Natural killer cell treated with Interleukin-12 subunit alpha and Interleukin-12 subunit beta and Interleukin-15 and Interleukin-18, amount 100 ng/mL, for 72 hours (primary cell): ENCODE measurements at regions not wholly inside any gene's neighbourhood (a gene's known extent, or its start where the extent isn't known, plus 50 kb on each side); places are given as distances from the start of the nearest gene placed in this dataset.

Experiments
- ATAC-seq, 2 donors: fragments of 150-1000 bp; cut with Tn5 transposase in 1 of 2; sonication (Bioruptor Pico), chemical (Tn5 transposase) in 1 of 2; 2 replicates each; pipeline ENCODE4 v1.10.0; 2021
- DNase-seq: peaks from one replicate; pipeline ENCODE4 v3.0.0; 2022; ENCODE audit warnings: low spot score
- H3K27ac Mint-ChIP-seq, 2 donors: 1 replicate in 1 of 2; 2 replicates in 1 of 2; pipeline ENCODE4 v1.8.0; 2022; ENCODE audit warnings: mixed read lengths in 2 of 2, mild to moderate bottlenecking in 1 of 2, moderate library complexity in 1 of 2
- H3K27me3 Mint-ChIP-seq, 2 donors: 1 replicate in 1 of 2; 2 replicates in 1 of 2; pipeline ENCODE4 v1.8.0; 2022; ENCODE audit warnings: mixed read lengths in 2 of 2
- H3K36me3 Mint-ChIP-seq: one replicate; pipeline ENCODE4 v1.8.0; 2022; ENCODE audit warnings: mixed read lengths
- H3K4me1 Mint-ChIP-seq, 2 donors: 1 replicate in 1 of 2; 2 replicates in 1 of 2; pipeline ENCODE4 v1.8.0; 2022; ENCODE audit warnings: low read depth in 2 of 2, mixed read lengths in 2 of 2, mild to moderate bottlenecking in 1 of 2
- H3K4me3 Mint-ChIP-seq: one replicate; pipeline ENCODE4 v1.8.0; 2022; ENCODE audit warnings: mixed read lengths
- H3K9me3 Mint-ChIP-seq: 2 replicates; pipeline ENCODE4 v1.8.0; 2022; ENCODE audit warnings: mixed read lengths

GRCh38 chr17:56648321-56648720 lies 54.8 kb downstream of the NOG start:
- Mint-ChIP-seq H3K4me1 (no peaks in the 10 kb centered on the region), H3K27me3 (peaks cover 39 to 49% of the 10 kb centered on the region in 2 donors), H3K36me3 (no peaks in the 10 kb centered on the region), H3K9me3 (no peaks in the 10 kb centered on the region), H3K27ac (no peak overlapping the region), H3K4me3 (no peak overlapping the region)
- DNase-seq = no peak
- ATAC-seq = no peak

DNA sequence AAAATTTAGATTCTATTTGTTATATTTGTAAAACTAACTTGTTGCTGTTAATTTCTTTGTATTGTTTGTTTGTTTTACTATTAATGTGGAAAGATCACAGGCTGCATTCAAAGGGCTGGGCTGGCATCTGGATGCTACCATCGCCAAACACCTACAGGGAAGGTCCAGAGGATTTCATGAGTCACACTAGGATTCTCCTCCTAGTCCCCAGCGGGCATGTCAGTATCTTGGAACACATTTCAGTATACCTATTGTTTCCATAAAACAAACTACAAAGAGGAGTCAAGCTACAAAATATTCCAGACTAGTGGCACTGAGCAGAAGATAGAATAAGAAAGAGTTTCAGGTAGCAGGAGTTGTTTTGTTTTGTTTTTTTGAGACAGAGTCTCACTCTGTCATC lies 55.3 kb downstream of the NOG start:
- ATAC-seq (no peak), DNase-seq (no peak)
- no peak overlapping the region for H3K27ac Mint-ChIP-seq
- H3K4me1 Mint-ChIP-seq = peaks cover 0 to 2% of the 10 kb centered on the region in 2 donors
- peaks cover 44 to 53% of the 10 kb centered on the region in 2 donors for H3K27me3 Mint-ChIP-seq
- no peaks in the 10 kb centered on the region for H3K9me3 Mint-ChIP-seq
- H3K4me3 Mint-ChIP-seq = no peak overlapping the region
- no peaks in the 10 kb centered on the region for H3K36me3 Mint-ChIP-seq

- no peaks in the 10 kb centered on the region for H3K36me3 Mint-ChIP-seq
- no peak overlapping the region for H3K4me3 Mint-ChIP-seq
- peaks cover 0 to 3% of the 10 kb centered on the region in 2 donors for H3K4me1 Mint-ChIP-seq
- H3K27ac Mint-ChIP-seq = no peak overlapping the region
- DNase-seq = no peak
- no peaks in the 10 kb centered on the region for H3K9me3 Mint-ChIP-seq
- peaks cover 34 to 55% of the 10 kb centered on the region in 2 donors for H3K27me3 Mint-ChIP-seq
- ATAC-seq = no peak
Observed at GRCh38 chr17:56652628-56653027, 59.1 kb downstream of the NOG start.

DNA sequence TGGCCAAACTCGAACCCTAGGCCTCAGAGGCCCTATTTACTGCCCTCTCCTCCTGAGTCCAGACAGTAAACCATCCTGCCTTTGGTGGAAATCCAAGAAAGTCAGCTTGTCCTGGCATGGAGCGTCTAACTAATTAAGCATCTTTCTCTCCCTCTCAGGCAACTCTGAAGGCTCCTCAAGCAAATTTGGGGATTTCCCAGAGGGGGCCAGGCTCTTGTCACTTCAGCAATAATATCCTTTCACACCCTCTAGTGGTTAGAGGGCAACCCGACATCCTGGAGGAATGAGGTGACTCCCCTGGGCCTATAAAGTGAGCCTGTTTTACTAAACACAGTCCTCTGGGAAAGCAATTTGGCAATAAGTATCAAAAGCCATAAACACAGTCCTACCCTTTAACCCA lies 60.4 kb downstream of the NOG start:
- peaks cover 34 to 46% of the 10 kb centered on the region in 2 donors for H3K27me3 Mint-ChIP-seq
- H3K4me1 Mint-ChIP-seq = peaks cover 0 to 3% of the 10 kb centered on the region in 2 donors
- H3K27ac Mint-ChIP-seq = no peak overlapping the region
- no peaks in the 10 kb centered on the region for H3K9me3 Mint-ChIP-seq
- no peak overlapping the region for H3K4me3 Mint-ChIP-seq
- DNase-seq = no peak
- no peaks in the 10 kb centered on the region for H3K36me3 Mint-ChIP-seq
- ATAC-seq = peak; percentile 61 to 67

- H3K27ac Mint-ChIP-seq = no peak overlapping the region
- ATAC-seq (no peak), DNase-seq (no peak)
- peaks cover 44 to 59% of the 10 kb centered on the region in 2 donors for H3K27me3 Mint-ChIP-seq
- H3K36me3 Mint-ChIP-seq = no peaks in the 10 kb centered on the region
- peaks cover 0 to 3% of the 10 kb centered on the region in 2 donors for H3K4me1 Mint-ChIP-seq
- H3K9me3 Mint-ChIP-seq = no peaks in the 10 kb centered on the region
- no peak overlapping the region for H3K4me3 Mint-ChIP-seq
Observed at GRCh38 chr17:56656701-56657327, 63.3 kb downstream of the NOG start.

GRCh38 chr17:56658648-56659047 lies 65.1 kb downstream of the NOG start:
- ATAC-seq (no peak), DNase-seq (no peak)
- Mint-ChIP-seq H3K36me3 (no peaks in the 10 kb centered on the region), H3K9me3 (no peaks in the 10 kb centered on the region), H3K27me3 (peaks cover 43 to 67% of the 10 kb centered on the region in 2 donors), H3K4me1 (peaks cover 0 to 2% of the 10 kb centered on the region in 2 donors), H3K27ac (no peak overlapping the region), H3K4me3 (no peak overlapping the region)

DNA sequence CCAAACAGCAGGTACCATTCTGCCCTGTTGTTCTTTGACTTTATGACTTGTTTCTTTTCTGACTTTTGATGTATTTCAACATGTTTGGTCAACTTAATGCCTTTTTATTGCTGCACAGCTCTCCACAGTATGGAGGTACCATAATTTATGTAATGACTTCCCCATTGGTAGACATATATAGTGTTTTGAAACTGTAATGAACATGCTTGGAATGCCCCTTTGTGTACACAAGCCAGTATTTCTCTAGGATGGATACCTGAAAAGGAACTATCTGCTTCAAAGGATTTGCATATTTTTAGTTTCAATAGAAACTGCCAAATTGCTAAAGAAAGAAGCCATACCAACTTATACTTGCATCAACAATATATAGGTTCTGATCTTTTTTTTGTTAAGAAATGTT lies 66.1 kb downstream of the NOG start:
- Mint-ChIP-seq H3K9me3 (no peaks in the 10 kb centered on the region), H3K27me3 (peaks cover 45 to 61% of the 10 kb centered on the region in 2 donors), H3K36me3 (no peaks in the 10 kb centered on the region), H3K4me1 (no peaks in the 10 kb centered on the region), H3K4me3 (no peak overlapping the region), H3K27ac (no peak overlapping the region)
- no peak for ATAC-seq
- no peak for DNase-seq

DNA sequence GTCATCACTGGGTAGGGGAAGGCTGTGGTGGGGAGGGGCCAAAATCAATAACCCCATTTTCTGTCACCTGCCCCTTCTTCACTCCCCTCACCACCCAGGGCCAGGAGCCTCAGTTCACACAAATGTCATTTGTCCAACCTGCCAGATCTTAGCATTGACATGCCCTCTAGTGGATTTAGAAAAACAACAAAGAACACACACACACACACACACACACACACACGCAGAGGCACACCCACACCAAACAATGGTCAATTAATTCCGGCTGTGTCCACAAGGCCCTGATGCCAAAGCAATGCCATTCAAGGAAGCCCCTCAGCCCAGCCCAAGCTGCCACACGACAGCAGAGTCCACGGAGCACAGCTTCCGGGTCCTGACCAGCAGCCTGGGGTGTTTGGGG lies 68.4 kb downstream of the NOG start:
- no peaks in the 10 kb centered on the region for H3K4me1 Mint-ChIP-seq
- H3K27me3 Mint-ChIP-seq = peaks cover 37 to 59% of the 10 kb centered on the region in 2 donors
- H3K36me3 Mint-ChIP-seq = no peaks in the 10 kb centered on the region
- H3K4me3 Mint-ChIP-seq = no peak overlapping the region
- DNase-seq = no peak
- no peaks in the 10 kb centered on the region for H3K9me3 Mint-ChIP-seq
- no peak overlapping the region for H3K27ac Mint-ChIP-seq
- no peak for ATAC-seq

- DNase-seq (no peak), ATAC-seq (no peak)
- Mint-ChIP-seq H3K27me3 (peaks cover 38 to 73% of the 10 kb centered on the region in 2 donors), H3K4me1 (no peaks in the 10 kb centered on the region), H3K4me3 (no peak overlapping the region), H3K9me3 (no peaks in the 10 kb centered on the region), H3K36me3 (no peaks in the 10 kb centered on the region), H3K27ac (no peak overlapping the region)
Observed at GRCh38 chr17:56665864-56666263, 72.4 kb downstream of the NOG start.

DNA sequence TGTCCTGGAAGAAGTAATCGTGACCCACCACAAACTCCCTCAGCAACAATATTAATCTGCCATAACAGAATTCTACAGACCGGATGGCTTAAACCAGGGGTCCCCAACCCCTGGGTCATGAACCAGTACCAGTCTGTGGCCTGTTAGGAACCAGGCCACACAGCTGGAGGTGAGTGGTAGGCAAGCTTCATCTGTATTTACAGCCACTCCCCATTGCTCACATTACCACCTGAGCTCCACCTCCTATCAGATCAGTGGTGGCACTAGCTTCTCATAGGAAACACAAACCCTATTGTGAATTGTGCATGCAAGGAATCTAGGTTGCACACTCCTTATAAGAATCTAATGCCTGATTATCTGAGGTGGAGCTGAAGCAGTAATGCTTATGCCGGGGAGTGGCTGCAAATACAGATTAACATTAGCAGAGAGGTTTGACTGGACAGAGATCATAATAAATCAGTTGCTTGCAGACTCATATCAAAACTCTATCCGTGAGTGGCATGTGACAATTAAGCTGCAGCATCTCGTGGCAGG lies 74.5 kb downstream of the NOG start:
- H3K27ac Mint-ChIP-seq = no peak overlapping the region
- ATAC-seq = no peak
- no peak for DNase-seq
- no peak overlapping the region for H3K4me3 Mint-ChIP-seq
- H3K36me3 Mint-ChIP-seq = peaks cover 8% of the 10 kb centered on the region
- H3K9me3 Mint-ChIP-seq = no peaks in the 10 kb centered on the region
- H3K4me1 Mint-ChIP-seq = no peaks in the 10 kb centered on the region
- H3K27me3 Mint-ChIP-seq = peaks cover 42 to 73% of the 10 kb centered on the region in 2 donors

DNA sequence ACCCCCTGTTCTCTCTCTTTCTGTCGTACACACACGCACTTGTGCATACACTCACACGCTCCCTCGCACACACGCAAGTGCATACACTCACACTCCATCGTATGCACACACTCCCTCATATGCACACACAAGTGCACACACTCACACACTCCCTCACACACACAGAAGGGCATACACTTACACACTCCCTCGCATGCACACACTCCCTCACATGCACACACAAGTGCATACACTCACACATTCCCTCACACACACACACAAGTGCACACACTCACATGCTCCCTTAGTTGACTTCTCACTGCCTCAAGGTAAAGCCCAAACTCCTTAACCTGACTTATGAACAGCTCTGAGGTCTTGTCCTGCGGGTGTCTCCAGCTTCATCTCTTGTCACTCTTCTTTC lies 78.7 kb downstream of the NOG start:
- Mint-ChIP-seq H3K36me3 (peaks cover 8% of the 10 kb centered on the region), H3K27me3 (peaks cover 56 to 74% of the 10 kb centered on the region in 2 donors), H3K4me3 (no peak overlapping the region), H3K27ac (no peak overlapping the region), H3K4me1 (peaks cover 9 to 13% of the 10 kb centered on the region in 2 donors), H3K9me3 (no peaks in the 10 kb centered on the region)
- DNase-seq (no peak), ATAC-seq (no peak)

DNA sequence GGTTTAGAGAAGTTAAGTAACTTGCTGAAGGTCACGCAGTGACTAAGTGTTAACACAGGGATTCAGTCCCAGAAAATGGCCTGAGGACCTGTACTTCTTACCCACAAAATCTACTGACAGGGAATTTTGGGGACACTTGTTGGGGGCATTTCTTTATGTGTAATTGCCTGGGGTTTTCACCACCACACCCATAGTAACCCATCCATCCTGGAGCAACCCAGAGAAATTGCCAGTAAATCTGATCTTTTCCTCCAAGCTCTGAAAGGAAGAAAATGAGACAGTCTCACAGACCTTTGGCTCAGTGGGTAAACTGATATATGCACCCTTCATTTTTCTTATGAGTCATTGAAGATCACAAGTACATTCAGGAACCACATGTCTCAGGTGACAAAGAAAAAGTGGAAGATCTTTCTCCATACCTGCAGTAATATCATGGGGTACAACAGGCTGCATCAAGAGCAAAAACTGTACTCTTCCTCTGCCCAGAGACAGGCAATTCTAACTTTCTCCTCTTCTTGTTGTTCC lies 81.0 kb downstream of the NOG start:
- Mint-ChIP-seq H3K9me3 (no peaks in the 10 kb centered on the region), H3K27ac (no peak overlapping the region), H3K36me3 (peaks cover 8% of the 10 kb centered on the region), H3K4me1 (peaks cover 14 to 19% of the 10 kb centered on the region in 2 donors), H3K4me3 (no peak overlapping the region), H3K27me3 (peaks cover 54 to 79% of the 10 kb centered on the region in 2 donors)
- ATAC-seq (no peak), DNase-seq (no peak)

DNA sequence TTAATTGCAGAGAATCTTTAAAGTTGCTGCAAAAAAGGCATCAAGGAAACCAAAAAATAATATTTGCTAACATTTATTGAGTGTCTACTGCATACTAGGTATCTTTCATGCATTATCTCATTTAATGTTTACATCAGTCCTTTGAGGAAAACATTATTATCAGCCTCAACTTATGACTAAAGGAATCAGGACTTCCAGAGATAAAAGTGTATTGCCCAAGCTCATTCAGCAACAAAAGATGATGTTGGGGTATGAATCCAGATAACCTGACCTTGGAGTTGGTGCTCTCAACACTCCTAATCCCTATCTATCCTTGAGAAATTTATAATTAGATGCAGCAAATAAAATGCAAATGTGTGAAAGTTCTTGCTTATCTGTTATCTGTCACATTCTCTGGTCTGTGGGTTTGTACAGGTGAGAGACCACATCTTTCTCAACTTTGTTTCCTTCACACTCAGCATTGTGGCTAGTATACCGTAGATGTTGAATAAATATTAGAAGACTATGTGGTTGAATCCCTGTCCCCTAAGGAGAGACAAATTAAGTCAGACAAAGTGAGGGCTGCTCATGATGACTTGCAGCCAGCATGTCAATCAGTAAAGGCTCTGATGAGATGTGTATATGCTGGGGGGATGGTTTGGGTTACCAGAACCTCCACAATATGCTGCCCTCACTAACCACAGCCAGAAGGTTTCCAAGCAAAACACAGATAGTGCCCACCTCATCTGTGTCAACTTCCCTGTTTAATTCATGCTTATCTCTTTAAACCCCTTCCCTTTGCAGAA lies 82.6 kb downstream of the NOG start:
- no peak overlapping the region for H3K4me3 Mint-ChIP-seq
- H3K27me3 Mint-ChIP-seq = peaks cover 53 to 69% of the 10 kb centered on the region in 2 donors
- peaks cover 8% of the 10 kb centered on the region for H3K36me3 Mint-ChIP-seq
- ATAC-seq (no peak), DNase-seq (no peak)
- no peak overlapping the region for H3K27ac Mint-ChIP-seq
- H3K4me1 Mint-ChIP-seq = peaks cover 20 to 22% of the 10 kb centered on the region in 2 donors
- H3K9me3 Mint-ChIP-seq = no peaks in the 10 kb centered on the region

DNA sequence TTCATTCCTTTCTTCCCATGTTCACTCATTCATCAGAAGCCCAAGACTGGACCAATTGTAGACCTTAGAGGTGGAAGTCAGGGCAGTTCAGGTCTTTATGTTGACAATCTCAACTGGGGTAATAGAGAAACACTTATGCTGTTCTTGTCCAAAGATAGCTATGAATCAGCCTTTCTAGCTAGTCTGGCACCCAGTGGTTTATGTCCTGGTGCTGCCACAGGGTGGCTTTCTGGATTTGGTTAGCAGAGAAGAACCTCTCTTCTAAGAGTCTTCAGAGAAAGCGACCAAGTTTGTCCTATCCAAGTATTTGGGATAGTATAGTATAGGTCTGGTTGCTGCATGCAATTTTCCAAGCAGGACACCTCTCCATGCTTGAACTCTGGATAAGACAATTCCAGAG lies 83.3 kb downstream of the NOG start:
- no peak for DNase-seq
- Mint-ChIP-seq H3K27me3 (peaks cover 53 to 65% of the 10 kb centered on the region in 2 donors), H3K36me3 (peaks cover 8% of the 10 kb centered on the region), H3K27ac (no peak overlapping the region), H3K4me1 (peaks cover 20 to 22% of the 10 kb centered on the region in 2 donors), H3K9me3 (no peaks in the 10 kb centered on the region), H3K4me3 (no peak overlapping the region)
- ATAC-seq = no peak
